Activated CD8-positive, alpha-beta memory T cell treated with anti-CD3 and anti-CD28 coated beads for 24 hours (primary cell): ENCODE measurements at regions not wholly inside any gene's neighbourhood (a gene's known extent, or its start where the extent isn't known, plus 50 kb on each side); places are given as distances from the start of the nearest gene placed in this dataset.

ENCODE experiments used
- DNase-seq: peaks from one replicate; pipeline ENCODE4 v3.0.0-alpha.2; 2020

GRCh38 chr16:85173981-85174751, 61.9 kb upstream of the CIBAR2 start:
- DNase-seq, result no peak

DNA sequence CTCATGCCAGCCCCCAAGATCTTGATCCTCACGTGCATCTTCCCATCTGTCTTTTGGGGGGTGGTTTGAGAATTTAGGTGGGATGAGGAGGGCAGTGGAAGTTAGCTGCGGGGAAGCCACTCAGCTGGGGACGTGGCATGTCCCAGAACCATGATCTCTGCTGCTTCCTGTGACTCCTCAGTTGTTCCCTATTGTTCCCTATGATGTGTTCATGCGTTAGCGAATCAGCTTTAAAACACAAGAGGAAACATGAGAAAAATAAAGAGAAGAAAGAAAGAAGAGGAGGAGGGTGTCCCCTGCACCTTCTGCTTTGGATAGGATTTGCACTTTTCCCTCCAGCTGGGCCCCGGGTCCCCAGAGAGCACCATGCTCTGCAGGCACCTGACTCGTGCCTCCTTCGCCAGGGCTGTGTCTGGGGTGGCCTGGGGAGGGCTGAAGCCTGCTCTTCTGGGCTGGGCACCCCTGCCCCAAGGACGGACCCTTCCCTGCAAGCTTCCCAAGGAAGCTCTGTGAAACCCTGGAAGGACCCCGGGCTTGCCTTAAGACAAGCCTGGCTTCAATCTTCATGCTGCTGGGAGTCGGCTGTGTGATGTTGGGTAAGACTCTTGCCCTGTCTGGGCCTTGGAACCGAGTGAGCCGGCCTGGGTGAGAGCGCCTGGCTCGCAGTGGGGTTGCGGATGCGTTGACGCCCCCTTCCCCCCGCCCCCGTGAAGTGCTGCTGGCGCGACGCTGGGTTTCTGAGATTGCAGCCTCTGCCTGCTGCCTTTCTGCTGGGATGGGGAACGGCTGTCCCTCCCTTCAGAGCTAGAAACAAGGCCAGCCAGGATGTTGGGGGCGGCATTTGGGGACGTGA, 62.8 kb upstream of the CIBAR2 start:
- DNase-seq, result no peak

DNA sequence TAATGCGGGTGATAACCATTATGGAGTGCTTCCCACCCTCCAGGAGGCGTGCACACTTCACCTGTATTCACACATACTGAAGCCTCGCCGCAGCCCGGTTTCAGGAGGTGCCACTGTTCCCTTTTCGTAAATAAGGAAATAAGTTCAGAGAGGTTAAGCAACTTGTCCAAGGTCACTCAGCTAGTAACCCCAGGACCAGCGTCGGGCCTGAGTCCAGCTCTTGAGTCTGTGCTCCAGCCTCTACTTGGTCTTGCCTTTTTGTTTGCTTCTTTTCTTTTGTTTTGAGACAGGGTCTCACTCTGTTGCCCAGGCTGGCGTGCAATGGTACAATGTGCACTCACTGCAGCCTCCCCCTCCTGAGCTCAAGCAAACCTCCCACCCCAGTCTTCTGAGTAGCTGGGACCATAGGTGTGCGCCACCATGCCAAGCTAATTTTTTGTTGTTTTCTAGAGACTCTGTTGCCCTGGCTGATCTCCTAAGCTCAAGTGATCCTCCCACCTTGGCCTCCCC, 63.5 kb upstream of the CIBAR2 start:
- DNase-seq, result no peak

DNA sequence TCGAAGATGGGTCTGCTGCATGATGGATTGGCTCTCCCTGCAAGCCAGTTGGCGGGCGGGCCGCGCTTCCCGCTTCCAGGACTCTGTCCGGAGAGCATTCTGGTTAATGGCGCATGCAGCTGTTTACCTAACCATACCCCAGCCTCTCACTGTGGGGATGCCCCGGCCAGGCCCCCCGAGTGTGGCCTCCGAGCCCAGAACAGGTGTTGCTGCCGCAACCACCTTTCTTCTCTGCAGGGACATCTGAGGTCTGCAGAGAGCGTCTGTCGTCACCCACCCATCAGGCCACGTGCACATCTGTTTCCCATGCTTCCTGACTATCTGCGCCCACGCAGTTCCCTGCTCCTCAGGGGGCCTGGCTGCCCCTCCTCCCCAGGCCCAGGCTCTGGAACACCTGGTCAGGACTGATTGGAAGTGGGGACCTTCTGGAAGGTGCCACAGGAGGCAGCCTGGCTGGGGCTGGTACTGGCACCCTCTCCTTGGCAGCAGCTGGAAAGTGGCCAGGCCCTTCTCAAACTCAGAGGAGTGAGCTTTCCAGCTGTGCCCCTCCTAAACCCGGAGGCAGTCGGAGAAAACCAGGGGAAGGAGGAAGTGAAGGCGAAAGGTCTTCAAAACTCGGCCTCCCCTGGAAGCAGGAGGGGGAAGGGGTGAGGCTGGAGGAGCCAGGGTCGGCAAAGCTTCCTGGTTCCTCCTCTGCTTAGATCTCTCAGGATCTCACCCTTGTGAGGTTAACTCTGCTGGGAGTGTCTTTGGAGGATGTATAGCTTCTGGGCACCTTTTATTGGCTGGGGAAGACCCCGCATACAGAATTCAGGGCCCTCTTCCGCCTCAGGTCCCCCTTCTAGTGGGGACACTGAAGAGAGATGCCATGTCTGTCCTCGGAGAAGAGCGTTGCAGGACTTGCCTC, 64.5 kb upstream of the CIBAR2 start:
- no peak for DNase-seq

DNA sequence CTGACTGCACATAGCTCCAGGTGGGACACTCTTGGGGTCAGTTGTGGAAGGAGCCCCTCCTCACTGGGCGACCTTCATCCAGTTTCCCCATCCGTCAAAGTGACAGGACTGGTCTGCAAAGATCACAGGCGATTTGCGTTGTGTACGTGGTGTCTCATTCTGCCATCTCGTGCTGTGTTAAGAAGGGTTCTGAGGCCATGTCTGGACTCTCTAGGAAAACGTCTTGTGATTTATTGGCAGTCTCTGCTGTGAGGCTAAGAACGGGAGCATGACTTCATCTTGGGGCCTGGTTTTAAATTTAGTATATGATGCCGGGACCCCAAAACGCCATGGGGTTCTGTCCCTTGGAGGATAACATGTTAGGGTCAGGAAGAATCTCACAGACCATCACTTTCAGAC, 65.2 kb upstream of the CIBAR2 start:
- no peak for DNase-seq

GRCh38 chr16:85178006-85178591, 65.8 kb upstream of the CIBAR2 start:
- no peak for DNase-seq

DNA sequence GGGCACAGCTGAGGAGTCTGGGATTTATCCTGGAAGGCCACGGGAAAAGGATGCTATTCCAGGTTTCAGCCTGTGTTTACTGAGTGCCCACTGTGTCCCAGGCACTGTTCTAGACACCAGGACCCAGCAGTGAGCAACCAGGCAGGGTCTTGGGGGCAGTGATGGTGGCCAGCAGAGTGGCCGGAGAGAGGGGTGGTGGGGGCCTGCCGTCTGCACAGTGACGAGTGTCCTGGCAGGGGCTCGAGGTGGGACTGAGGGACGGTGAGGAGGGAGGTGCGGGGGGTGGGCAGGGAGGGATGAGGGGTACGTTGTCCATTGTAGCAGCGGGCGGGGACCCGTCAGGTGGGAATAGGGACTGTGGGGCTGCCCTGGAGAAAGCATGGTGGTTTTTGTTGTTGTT, 66.3 kb upstream of the CIBAR2 start:
- no peak for DNase-seq

GRCh38 chr16:85179344-85180046, 67.2 kb upstream of the CIBAR2 start:
- no peak for DNase-seq

GRCh38 chr16:85180047-85180826, 68.0 kb upstream of the CIBAR2 start:
- no peak for DNase-seq

- DNase-seq, result no peak
Observed at GRCh38 chr16:85180827-85181738, 68.8 kb upstream of the CIBAR2 start.

GRCh38 chr16:85181739-85182129, 69.5 kb upstream of the CIBAR2 start:
- DNase-seq, result no peak

- no peak for DNase-seq
Observed at GRCh38 chr16:85182286-85182685, 70.0 kb upstream of the CIBAR2 start.

DNA sequence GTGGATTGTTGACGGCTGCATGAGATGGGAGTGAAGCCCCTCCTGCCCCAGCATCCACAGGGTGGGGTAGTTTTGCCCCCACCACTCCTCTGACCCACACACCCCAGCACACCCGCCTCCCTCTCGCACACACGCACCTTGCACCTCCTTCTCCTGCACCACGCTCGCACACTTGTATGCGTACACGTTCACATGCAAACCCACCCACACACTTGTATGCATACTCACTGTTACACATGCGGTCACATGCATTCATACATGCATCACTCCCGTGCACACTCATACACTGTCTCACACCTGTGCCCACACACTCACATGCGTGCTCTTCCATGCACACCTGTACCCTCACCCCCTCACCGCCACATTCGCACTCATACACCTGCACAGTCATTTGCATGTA, 70.5 kb upstream of the CIBAR2 start:
- DNase-seq, result no peak

GRCh38 chr16:85183564-85183963, 71.3 kb upstream of the CIBAR2 start:
- DNase-seq, result no peak

GRCh38 chr16:85184404-85184803, 72.1 kb upstream of the CIBAR2 start:
- DNase-seq, result no peak

- DNase-seq, result no peak
Observed at GRCh38 chr16:85185303-85186100, 73.2 kb upstream of the CIBAR2 start.

DNA sequence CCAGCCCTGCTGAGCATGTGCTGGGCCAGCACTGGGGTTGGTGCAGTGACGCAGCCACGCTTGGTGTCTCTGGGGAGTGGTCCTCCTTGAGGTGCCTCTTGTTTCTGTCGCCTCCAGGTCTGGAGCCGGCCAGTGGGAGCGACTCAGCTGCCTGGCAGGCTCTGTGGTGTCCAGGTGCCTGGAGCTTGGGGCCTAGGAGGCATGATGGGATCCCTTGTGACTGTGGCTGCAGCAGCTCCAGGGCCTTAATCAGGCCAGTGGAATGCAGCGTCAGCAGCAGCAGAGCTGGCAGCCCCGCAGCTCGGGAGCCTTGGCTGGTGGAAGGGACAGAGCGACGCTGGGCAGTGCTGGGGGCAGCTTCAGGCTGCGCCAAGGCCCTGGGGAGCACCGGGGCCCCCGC, 74.7 kb upstream of the CIBAR2 start:
- DNase-seq, result no peak

DNA sequence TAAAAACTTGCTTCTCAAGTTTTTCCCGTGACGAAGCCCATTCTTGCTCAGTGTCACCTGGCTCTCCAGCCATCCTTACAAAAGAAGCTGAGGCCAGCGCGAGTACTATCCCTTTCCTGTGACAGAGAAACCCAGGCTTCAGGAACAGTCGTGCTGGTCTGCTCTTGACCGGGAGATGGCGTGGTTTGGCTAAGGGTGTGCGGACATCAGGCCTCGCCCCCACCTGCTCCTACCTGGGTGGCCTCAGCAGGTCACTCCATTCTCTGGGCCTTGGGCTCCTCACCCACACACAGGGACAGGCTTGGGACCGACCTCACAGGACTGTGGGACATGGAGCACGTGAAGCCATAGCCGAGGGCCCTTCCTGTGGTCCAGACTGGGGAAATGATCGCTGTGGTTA, 75.2 kb upstream of the CIBAR2 start:
- no peak for DNase-seq

DNA sequence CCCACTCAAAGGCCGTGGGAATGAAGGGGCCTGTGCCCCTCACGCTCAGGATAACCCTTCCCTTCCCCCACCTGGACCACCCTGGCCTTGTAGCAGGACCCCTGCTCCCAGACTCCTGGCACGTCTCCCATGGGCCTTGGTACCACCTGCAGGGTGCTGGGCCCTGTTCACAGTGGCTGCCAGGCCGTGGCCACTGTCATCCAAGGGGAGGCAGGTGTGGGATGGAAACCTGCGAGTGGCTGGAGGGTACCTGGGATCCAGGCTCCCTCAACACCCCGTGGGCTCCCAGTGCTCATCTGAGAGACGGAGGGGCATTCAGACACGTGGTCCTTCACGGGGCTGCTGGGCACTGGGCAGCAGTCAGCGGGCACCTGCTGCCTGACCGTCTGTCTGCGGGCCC, 75.6 kb upstream of the CIBAR2 start:
- DNase-seq, result no peak
